H1 (cell line): ENCODE measurements at regions not wholly inside any gene's neighbourhood (a gene's known extent, or its start where the extent isn't known, plus 50 kb on each side); places are given as distances from the start of the nearest gene placed in this dataset.

Source experiments
- CTCF ChIA-PET: fragments of 300-600 bp; sonication (Branson Sonifier 250); formaldehyde crosslinking; loops from one replicate; lab custom pipeline; 2021; ENCODE audit not compliant: partially characterized antibody; lab: Charles Lee
- POLR2A ChIA-PET: fragments of 300-600 bp; sonication (Branson Sonifier 250); formaldehyde crosslinking; loops from one replicate; lab custom pipeline; 2021; ENCODE audit warnings: inconsistent platforms; ENCODE audit not compliant: partially characterized antibody; lab: Charles Lee
- DNase-seq, 2 experiments: peaks; one replicate each; pipeline versions ENCODE4 v3.0.0 to v3.0.0-alpha.2; 2010 to 2022; ENCODE audit warnings: low spot score in 2 of 2, low read depth in 1 of 2, mixed read lengths in 1 of 2
- FAIRE-seq: peaks from 2 replicates; lab custom pipeline; 2011; peaks lifted over from hg19 to GRCh38; lab: Jason Lieb, UNC
- H2AFZ ChIP-seq: 2 replicates; pipeline ENCODE4 v1.8.1; 2012; ENCODE audit warnings: low read length, inconsistent platforms
- H2AK5ac ChIP-seq: 2 replicates; pipeline ENCODE4 v1.6.1; 2013; ENCODE audit warnings: low read depth, low read length
- H2BK120ac ChIP-seq: replicated peaks from 2 replicates; pipeline ENCODE3; 2013; ENCODE audit warnings: low read depth, low read length, inconsistent platforms
- H2BK12ac ChIP-seq: 2 replicates; pipeline ENCODE4 v1.6.1; 2013; ENCODE audit warnings: low read depth, low read length
- H2BK15ac ChIP-seq: 2 replicates; pipeline ENCODE4 v1.6.1; 2013; ENCODE audit warnings: low read length
- H2BK20ac ChIP-seq: 2 replicates; pipeline ENCODE4 v1.6.1; 2013; ENCODE audit warnings: low read length
- H2BK5ac ChIP-seq: 2 replicates; pipeline ENCODE4 v1.6.1; 2013; ENCODE audit warnings: low read depth, low read length
- H3K14ac ChIP-seq: 2 replicates; pipeline ENCODE4 v1.6.1; 2013; ENCODE audit warnings: inconsistent platforms; ENCODE audit not compliant: insufficient read length
- H3K18ac ChIP-seq: 2 replicates; pipeline ENCODE4 v1.6.1; 2013; ENCODE audit warnings: low read length; ENCODE audit errors: extremely low read depth
- H3K23ac ChIP-seq: 2 replicates; pipeline ENCODE4 v1.6.1; 2013; ENCODE audit warnings: inconsistent platforms; ENCODE audit not compliant: insufficient read length
- H3K23me2 ChIP-seq: 2 replicates; pipeline ENCODE4 v1.6.1; 2013; ENCODE audit warnings: low read depth, low read length
- H3K27ac ChIP-seq: 2 replicates; pipeline ENCODE4 v1.6.1; 2011; ENCODE audit warnings: low read depth, low read length, inconsistent platforms
- H3K27me3 ChIP-seq, 4 experiments: replicated peaks in 1 of 4; 1 replicate in 1 of 4; 2 replicates in 3 of 4; pipeline versions ENCODE4 v1.6.1 to v1.8.1; 2011 to 2013; ENCODE audit warnings: low read length in 3 of 4, mild to moderate bottlenecking in 3 of 4, inconsistent platforms in 2 of 4, mixed read lengths in 2 of 4, moderate library complexity in 1 of 4; ENCODE audit not compliant: control insufficient read depth in 3 of 4, insufficient read depth in 3 of 4; ENCODE audit errors: extremely low read depth in 1 of 4
- H3K36me3 ChIP-seq, 4 experiments: 2 replicates each; pipeline versions ENCODE4 v1.6.1 to v1.8.1; 2011 to 2013; ENCODE audit warnings: mild to moderate bottlenecking in 4 of 4, low read length in 3 of 4, moderate library complexity in 2 of 4, control low read depth in 1 of 4, inconsistent platforms in 1 of 4; ENCODE audit not compliant: insufficient read depth in 4 of 4, control insufficient read depth in 2 of 4
- H3K4ac ChIP-seq: replicated peaks from 2 replicates; pipeline ENCODE3; 2013; ENCODE audit warnings: low read length, low read depth, mixed read lengths, inconsistent platforms; ENCODE audit not compliant: insufficient read length
- H3K4me1 ChIP-seq, 4 experiments: replicated peaks in 1 of 4; 1 replicate in 1 of 4; 2 replicates in 3 of 4; pipeline versions ENCODE4 v1.6.1 to v1.8.1; 2011 to 2013; ENCODE audit warnings: low read length in 3 of 4, inconsistent platforms in 2 of 4, mixed read lengths in 1 of 4; ENCODE audit not compliant: insufficient read depth in 4 of 4, control insufficient read depth in 3 of 4
- H3K4me2 ChIP-seq, 2 experiments: 2 replicates each; pipeline versions ENCODE4 v1.6.1 to v1.8.1; 2011 to 2013; ENCODE audit warnings: low read depth in 2 of 2, low read length in 2 of 2, control low read depth in 1 of 2, inconsistent platforms in 1 of 2, mild to moderate bottlenecking in 1 of 2; ENCODE audit not compliant: insufficient read depth in 1 of 2
- H3K4me3 ChIP-seq, 4 experiments: fragments of 200-600, 300-600 bp in 1 of 4; sonication (generic), shearing (Covaris generic), sonication (Bioruptor Twin) in 1 of 4; 2 replicates each; pipeline versions ENCODE4 v1.5.1 to v1.8.1; 2011 to 2016; ENCODE audit warnings: low read length in 4 of 4, low read depth in 3 of 4, control low read depth in 2 of 4, inconsistent platforms in 2 of 4, mild to moderate bottlenecking in 2 of 4, mixed read lengths in 1 of 4, moderate library complexity in 1 of 4; ENCODE audit not compliant: insufficient read depth in 2 of 4; ENCODE audit errors: extremely low read depth in 1 of 4
- H3K56ac ChIP-seq: replicated peaks from 2 replicates; pipeline ENCODE3; 2013; ENCODE audit warnings: low read depth, mild to moderate bottlenecking, mixed read lengths, low read length, inconsistent platforms; ENCODE audit not compliant: insufficient read length
- H3K79me1 ChIP-seq: 2 replicates; pipeline ENCODE4 v1.6.1; 2013; ENCODE audit warnings: low read depth, low read length, control low read depth
- H3K79me2 ChIP-seq, 2 experiments: 2 replicates each; pipeline versions ENCODE4 v1.6.1 to v1.8.1; 2012 to 2013; ENCODE audit warnings: low read length in 2 of 2, mild to moderate bottlenecking in 2 of 2, inconsistent platforms in 1 of 2; ENCODE audit not compliant: insufficient read depth in 2 of 2, control insufficient read depth in 1 of 2
- H3K9ac ChIP-seq, 4 experiments: replicated peaks in 1 of 4; 1 replicate in 1 of 4; 2 replicates in 3 of 4; pipeline versions ENCODE4 v1.6.1 to v1.8.1; 2011 to 2013; ENCODE audit warnings: low read depth in 3 of 4, low read length in 3 of 4, control low read depth in 2 of 4, mild to moderate bottlenecking in 2 of 4, moderate library complexity in 2 of 4, inconsistent platforms in 1 of 4; ENCODE audit errors: extremely low read depth in 1 of 4
- H3K9me3 ChIP-seq, 2 experiments: 2 replicates each; pipeline versions ENCODE4 v1.6.1 to v1.8.1; 2012 to 2013; ENCODE audit warnings: mild to moderate bottlenecking in 2 of 2, moderate library complexity in 2 of 2, control low read depth in 1 of 2, inconsistent platforms in 1 of 2, low read depth in 1 of 2, low read length in 1 of 2, mixed read lengths in 1 of 2; ENCODE audit not compliant: insufficient read depth in 2 of 2
- H4K20me1 ChIP-seq, 2 experiments: replicated peaks in 1 of 2; 2 replicates each; pipeline versions ENCODE3 to v1.8.1; 2011 to 2013; ENCODE audit warnings: inconsistent platforms in 2 of 2, low read length in 2 of 2, mild to moderate bottlenecking in 1 of 2; ENCODE audit not compliant: insufficient read depth in 2 of 2, control insufficient read depth in 1 of 2
- H4K5ac ChIP-seq: 2 replicates; pipeline ENCODE4 v1.6.1; 2013; ENCODE audit warnings: low read length, low read depth, mixed read lengths, inconsistent platforms; ENCODE audit not compliant: insufficient read length
- H4K8ac ChIP-seq: 2 replicates; pipeline ENCODE4 v1.8.0; 2013; ENCODE audit warnings: mild to moderate bottlenecking, moderate library complexity, low read length, inconsistent platforms; ENCODE audit not compliant: insufficient read depth; ENCODE audit errors: extremely low read depth
- H4K91ac ChIP-seq: replicated peaks from 2 replicates; pipeline ENCODE3; 2013; ENCODE audit warnings: low read length, mixed read lengths, inconsistent platforms; ENCODE audit not compliant: insufficient read length
- BCL11A ChIP-seq, 2 experiments: IDR thresholded peaks; one replicate each; pipeline ENCODE4 v1.6.1; 2011; ENCODE audit warnings: low read depth in 2 of 2, low read length in 2 of 2, mild to moderate bottlenecking in 2 of 2
- BRCA1 ChIP-seq: IDR thresholded peaks from 2 replicates; pipeline ENCODE4 v1.6.1; 2012; ENCODE audit warnings: low read depth, low read length, improper control_type of control experiment
- EGR1 ChIP-seq: IDR thresholded peaks from 2 replicates; pipeline ENCODE4 v1.6.1; 2011; ENCODE audit warnings: low read depth, low read length, borderline replicate concordance
- FOSL1 ChIP-seq: IDR thresholded peaks from 2 replicates; pipeline ENCODE4 v1.6.1; 2011; ENCODE audit warnings: mild to moderate bottlenecking, low read depth, low read length, moderate library complexity; ENCODE audit not compliant: insufficient read depth
- POLR2A ChIP-seq, 2 experiments: IDR thresholded peaks; 1 replicate in 1 of 2; 2 replicates in 1 of 2; pipeline ENCODE4 v1.6.1; 2011; ENCODE audit warnings: low read depth in 2 of 2, low read length in 2 of 2, mild to moderate bottlenecking in 2 of 2; ENCODE audit errors: control extremely low read depth in 1 of 2
- SAP30 ChIP-seq: fragments of 300-600 bp; sonication (generic); IDR thresholded peaks from 2 replicates; pipeline ENCODE4 v1.7.1; 2012; ENCODE audit warnings: low read length, moderate library complexity, mild to moderate bottlenecking, inconsistent platforms; ENCODE audit not compliant: insufficient read depth, insufficient replicate concordance
- SUZ12 ChIP-seq: fragments of 200-600 bp; sonication (generic); IDR thresholded peaks from 2 replicates; pipeline ENCODE4 v1.6.1; 2012; ENCODE audit warnings: mild to moderate bottlenecking, inconsistent platforms, low read length, moderate library complexity, mixed read lengths
- WGBS, 2 experiments: shearing (Covaris generic) in 1 of 2; methylation state at CpG; one replicate each; pipeline versions ENCODE4 v1.1.6 to v1.1.7; 2013 to 2015; ENCODE audit warnings: low lambda C conversion rate in 2 of 2, mixed read lengths in 2 of 2, inconsistent platforms in 1 of 2, low coverage in 1 of 2, missing lambda C conversion rate in 1 of 2; ENCODE audit not compliant: insufficient replicate concordance in 2 of 2, insufficient coverage in 1 of 2, insufficient read length in 1 of 2; ENCODE audit errors: extremely low coverage in 1 of 2, missing lambda C conversion rate in 1 of 2; 5-methylcytosine and 5-hydroxymethylcytosine counted together
- TF ChIP-seq, protein P1 (sequence below): IDR thresholded peaks from 2 replicates; pipeline ENCODE4 v1.6.1; 2012; ENCODE audit warnings: low read length, inconsistent platforms

DNA sequence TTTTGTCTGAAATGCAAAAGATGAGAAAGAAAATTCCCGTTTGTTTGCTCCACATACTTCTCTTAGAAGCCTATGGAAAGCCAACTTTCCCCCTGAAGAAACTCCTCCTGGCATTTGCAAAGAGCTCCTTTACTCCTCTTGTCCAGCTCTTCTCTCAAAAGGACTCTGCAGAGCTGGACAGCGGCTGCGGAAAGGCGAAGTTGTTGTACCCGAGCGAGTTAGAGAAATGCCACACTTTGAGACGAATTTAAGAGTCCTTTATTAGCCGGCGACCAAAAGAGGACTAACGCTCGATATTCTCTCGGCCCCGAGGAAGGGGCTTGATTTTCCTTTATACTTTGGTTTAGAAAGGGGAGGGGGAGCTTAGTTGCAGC is 157.8 kb downstream of the TRIM27 start:
- no peak overlapping the region for H2BK12ac ChIP-seq
- peaks cover 61 to 89% (median 82%) of the 10 kb centered on the region in 4 experiments for H3K27me3 ChIP-seq
- no peak overlapping the region for H3K27ac ChIP-seq
- H3K14ac ChIP-seq = no peak overlapping the region
- peak overlapping the region; percentile 6 to 59 (median 38); a peak in 5 of 8 replicates for H3K4me3 ChIP-seq
- TF ChIP-seq POLR2A (IDR thresholded peaks at IDR 0.05; ENCODE audit: control extremely low read depth in 1 of 2, low read depth in 2 of 2, low read length in 2 of 2) = no peak
- TF ChIP-seq SUZ12 = no peak
- no peak for TF ChIP-seq FOSL1
- no peak for TF ChIP-seq BCL11A (IDR thresholded peaks at IDR 0.05; ENCODE audit: low read depth in 2 of 2, low read length in 2 of 2)
- TF ChIP-seq BRCA1 = no peak
- TF ChIP-seq, protein P1, sequence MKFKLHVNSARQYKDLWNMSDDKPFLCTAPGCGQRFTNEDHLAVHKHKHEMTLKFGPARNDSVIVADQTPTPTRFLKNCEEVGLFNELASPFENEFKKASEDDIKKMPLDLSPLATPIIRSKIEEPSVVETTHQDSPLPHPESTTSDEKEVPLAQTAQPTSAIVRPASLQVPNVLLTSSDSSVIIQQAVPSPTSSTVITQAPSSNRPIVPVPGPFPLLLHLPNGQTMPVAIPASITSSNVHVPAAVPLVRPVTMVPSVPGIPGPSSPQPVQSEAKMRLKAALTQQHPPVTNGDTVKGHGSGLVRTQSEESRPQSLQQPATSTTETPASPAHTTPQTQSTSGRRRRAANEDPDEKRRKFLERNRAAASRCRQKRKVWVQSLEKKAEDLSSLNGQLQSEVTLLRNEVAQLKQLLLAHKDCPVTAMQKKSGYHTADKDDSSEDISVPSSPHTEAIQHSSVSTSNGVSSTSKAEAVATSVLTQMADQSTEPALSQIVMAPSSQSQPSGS = no peak
- TF ChIP-seq SAP30 = peak; percentile 9
- TF ChIP-seq EGR1 = no peak
- H4K20me1 ChIP-seq = peaks cover 7% of the 10 kb centered on the region in 2 experiments
- H4K8ac ChIP-seq = no peak overlapping the region
- H3K23me2 ChIP-seq = no peaks in the 10 kb centered on the region; the same call in none of the 2 replicates
- H3K79me1 ChIP-seq = no peaks in the 10 kb centered on the region
- no peak overlapping the region for H2AK5ac ChIP-seq
- 3% methylated on average over 13 of the region's 13 CpGs; no CpG with 5 or more reads in 1 of the 2 experiments for WGBS, 2 experiments
- no peak overlapping the region for H2AFZ ChIP-seq
- H3K18ac ChIP-seq = no peak overlapping the region
- H3K23ac ChIP-seq = no peak overlapping the region
- peaks cover 10 to 42% (median 27%) of the 10 kb centered on the region in 4 experiments for H3K4me1 ChIP-seq
- no peak overlapping the region for H4K91ac ChIP-seq
- H4K5ac ChIP-seq = no peak overlapping the region
- ChIA-PET CTCF (interaction anchor here (1.0 to 2.0 kb wide), 7 partner anchors 8 to 81 kb away, joined by 3 to 8 read pairs (median 5); no protein-coding TSS in a partner anchor), POLR2A (interaction anchor here (1.2 to 1.9 kb wide), 4 partner anchors 10 to 59 kb away, joined by 3 to 9 read pairs (median 6); no protein-coding TSS in a partner anchor)
- no peak overlapping the region for H3K9ac ChIP-seq
- no peaks in the 10 kb centered on the region for H3K36me3 ChIP-seq
- no peak overlapping the region for H3K4ac ChIP-seq
- DNase-seq = no peak
- H3K79me2 ChIP-seq = no peaks in the 10 kb centered on the region
- H3K56ac ChIP-seq = no peak overlapping the region
- no peaks in the 10 kb centered on the region for H3K9me3 ChIP-seq
- H2BK120ac ChIP-seq = no peak overlapping the region
- no peak overlapping the region for H2BK15ac ChIP-seq
- H2BK20ac ChIP-seq = no peak overlapping the region
- FAIRE-seq = no peak
- no peak overlapping the region for H2BK5ac ChIP-seq
- peak overlapping the region; percentile 70 to 81 for H3K4me2 ChIP-seq
